PC-3 (cell line): ENCODE measurements at regions not wholly inside any gene's neighbourhood (a gene's known extent, or its start where the extent isn't known, plus 50 kb on each side); places are given as distances from the start of the nearest gene placed in this dataset.

ENCODE experiments used
- CTCF ChIP-seq: fragments of 300-600 bp; sonication (generic); conservative IDR thresholded peaks from 2 replicates; pipeline ENCODE4 v1.5.1; 2017; ENCODE audit warnings: antibody characterized with exemption, low read depth, mild to moderate bottlenecking, low read length
- EZH2 ChIP-seq: fragments of 300-600 bp; sonication (generic); IDR thresholded peaks from one replicate; pipeline ENCODE4 v1.6.1; 2017; ENCODE audit warnings: antibody characterized with exemption, mild to moderate bottlenecking, low read length; ENCODE audit not compliant: unreplicated experiment
- EZH2phosphoT487 ChIP-seq: fragments of 300-600 bp; sonication (generic); IDR thresholded peaks from 2 replicates; pipeline ENCODE4 v1.6.1; 2018; ENCODE audit warnings: mild to moderate bottlenecking, antibody characterized with exemption, low read length, borderline replicate concordance

GRCh38 chr4:66095065-66095464, 424.8 kb upstream of the EPHA5 start:
- TF ChIP-seq EZH2phosphoT487 (no peak), CTCF (no peak), EZH2 (no peak)
